Ovary (tissue), 3 donors: ENCODE measurements at regions not wholly inside any gene's neighbourhood (a gene's known extent, or its start where the extent isn't known, plus 50 kb on each side); places are given as distances from the start of the nearest gene placed in this dataset.

Experiments used
- CTCF ChIP-seq, 3 donors: fragments of 450-650 bp in 2 of 3; fragments of 200-600 bp in 1 of 3; IDR thresholded peaks; one replicate each; pipeline versions ENCODE4 v1.5.1 to v1.8.0; 2016 to 2022; ENCODE audit warnings: antibody characterized with exemption in 3 of 3, mild to moderate bottlenecking in 1 of 3
- EP300 ChIP-seq: sonication (generic); formaldehyde crosslinking; IDR thresholded peaks from one replicate; pipeline ENCODE4 v1.6.1; 2017; ENCODE audit warnings: antibody characterized with exemption
- POLR2A ChIP-seq: fragments of 450-650 bp; IDR thresholded peaks from one replicate; pipeline ENCODE4 v1.6.1; 2017; ENCODE audit warnings: antibody characterized with exemption, mild to moderate bottlenecking, moderate library complexity
- donor health status: DM: no; HTN: no; CAD: no.

DNA sequence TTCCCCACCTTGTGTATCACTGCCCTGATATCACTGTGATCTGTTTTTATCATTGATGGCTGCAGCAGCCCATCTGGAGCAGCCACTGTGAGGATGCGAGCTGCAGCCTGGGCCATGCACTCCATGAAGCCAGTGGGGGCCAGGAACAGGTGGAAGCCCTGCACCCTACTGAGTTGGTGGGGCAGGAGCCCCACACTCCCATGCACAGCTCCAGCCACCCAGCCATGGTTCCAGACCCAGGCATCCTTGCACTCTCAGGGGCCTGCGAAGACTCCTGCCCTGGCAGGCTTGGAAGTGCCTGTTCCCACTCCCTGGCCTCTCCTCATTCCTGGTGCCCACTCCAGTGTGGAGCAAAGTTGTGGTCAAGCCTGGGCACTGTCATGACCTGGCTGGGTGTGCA lies 424.0 kb upstream of the FZD8 start:
- no peak for TF ChIP-seq CTCF (IDR thresholded peaks at IDR 0.05)
- no peak for TF ChIP-seq EP300
- no peak for TF ChIP-seq POLR2A
